GM18861 (cell line): ENCODE measurements at regions not wholly inside any gene's neighbourhood (a gene's known extent, or its start where the extent isn't known, plus 50 kb on each side); places are given as distances from the start of the nearest gene placed in this dataset.
"Not testable (repeated sequence)": the region's sequence is repeated elsewhere in the genome, so short reads cannot be mapped to it uniquely, and the experiment has no call there.

Experiments used
- ATAC-seq: cut with Tn5 transposase; IDR thresholded peaks from one replicate; pipeline ENCODE4 v1.9.1; 2021; ENCODE audit not compliant: unreplicated experiment

DNA sequence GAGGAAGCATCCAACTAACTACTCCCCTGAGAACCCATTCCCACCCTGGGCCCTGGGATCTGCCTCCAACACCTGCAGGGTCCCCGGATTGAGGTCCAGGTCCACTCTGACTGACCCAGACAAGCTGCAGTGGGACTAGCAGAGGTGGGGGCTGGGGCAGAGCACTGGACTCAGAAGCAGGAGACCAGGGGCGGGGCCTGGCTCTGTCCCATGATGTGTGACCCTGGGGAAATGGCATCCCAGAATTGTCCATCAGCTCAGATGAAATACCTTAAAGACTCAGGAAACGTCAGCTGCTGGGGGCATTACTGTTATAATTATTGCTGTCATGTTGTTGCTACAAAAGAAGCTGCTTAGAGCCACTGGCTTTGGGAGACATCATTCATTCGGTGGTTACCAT, 202.4 kb downstream of the C9orf50 start:
- ATAC-seq: no peak

DNA sequence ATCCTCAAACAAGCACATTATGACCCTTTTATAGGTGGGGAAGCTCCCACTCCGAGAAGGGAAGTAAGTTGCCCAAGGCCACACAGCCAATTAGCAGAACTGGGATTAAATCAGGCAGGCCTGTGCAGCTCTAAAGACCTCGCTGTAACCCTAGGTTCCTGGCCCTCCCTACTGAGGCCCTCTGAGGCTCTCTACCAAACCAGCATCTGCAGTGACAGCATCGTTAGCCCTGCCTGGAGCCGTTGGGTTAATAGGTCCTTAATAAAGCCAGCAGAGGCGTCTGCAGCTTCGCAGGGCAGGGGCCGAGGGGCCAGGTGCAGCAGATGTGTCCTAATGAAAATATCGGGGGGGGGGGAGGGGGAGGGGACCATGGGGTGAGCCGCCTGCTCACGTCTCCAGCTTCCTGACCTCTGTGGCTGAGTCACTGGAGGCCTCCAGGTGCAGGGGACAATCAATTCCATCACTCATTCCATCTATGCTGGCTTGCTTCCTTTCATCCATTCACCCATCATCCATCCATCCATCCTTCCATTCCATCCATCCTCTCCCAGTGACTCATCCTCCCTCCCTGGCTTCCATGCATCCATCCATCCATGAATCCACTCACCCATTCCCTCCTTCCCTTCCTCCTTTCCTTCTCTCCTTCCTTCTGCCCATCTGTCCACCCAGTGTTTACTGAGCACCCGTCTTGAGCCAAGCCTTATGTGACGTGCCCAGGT, 203.9 kb downstream of the C9orf50 start:
- no peak for ATAC-seq

GRCh38 chr9:129415942-129416651, 204.8 kb downstream of the C9orf50 start:
- no peak for ATAC-seq

DNA sequence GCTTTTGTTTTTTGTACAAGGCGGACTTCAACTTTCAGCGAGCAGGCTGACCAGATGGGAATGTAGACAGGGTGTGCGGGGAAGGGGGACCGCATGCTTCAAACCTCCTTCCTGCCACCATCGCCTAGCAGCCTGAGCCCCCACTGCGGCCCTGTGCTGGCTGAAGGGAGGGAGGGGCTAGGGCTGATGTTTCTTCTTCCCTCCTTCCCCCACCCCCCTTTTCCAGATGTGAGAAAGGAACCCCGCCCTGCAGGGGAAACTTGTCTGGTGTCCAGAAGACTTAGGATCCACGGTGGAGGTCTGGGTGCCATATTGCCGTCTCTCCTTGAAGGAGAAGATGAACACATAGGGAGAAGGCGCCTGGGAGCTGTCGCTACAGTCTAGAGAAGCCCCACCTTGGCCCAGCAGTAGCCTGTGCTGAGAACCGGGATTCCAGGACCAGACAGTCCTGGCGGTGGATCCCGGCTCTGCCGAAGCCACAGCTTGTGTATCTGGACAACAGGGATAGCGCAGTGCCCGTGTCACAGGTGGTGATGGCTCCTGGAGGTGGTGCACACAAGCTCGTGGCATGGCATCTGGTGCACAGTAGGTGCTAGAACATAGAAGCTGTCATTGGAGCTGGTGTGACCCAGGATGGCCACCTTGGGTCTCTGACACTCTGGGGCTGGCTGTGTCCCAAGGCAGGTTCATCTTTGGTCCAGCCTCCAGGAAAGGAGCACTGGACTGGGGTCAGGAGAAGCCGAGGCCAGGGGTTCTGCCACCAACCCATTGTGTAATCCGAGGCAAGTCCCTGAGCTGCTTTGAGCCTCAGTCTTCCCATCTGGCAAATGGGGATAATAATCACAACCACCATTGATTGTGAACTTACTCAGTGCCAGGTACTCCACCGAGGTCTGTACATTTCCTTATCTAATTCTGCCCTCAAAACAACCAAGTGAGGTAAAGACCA, 205.6 kb downstream of the C9orf50 start:
- no peak for ATAC-seq

DNA sequence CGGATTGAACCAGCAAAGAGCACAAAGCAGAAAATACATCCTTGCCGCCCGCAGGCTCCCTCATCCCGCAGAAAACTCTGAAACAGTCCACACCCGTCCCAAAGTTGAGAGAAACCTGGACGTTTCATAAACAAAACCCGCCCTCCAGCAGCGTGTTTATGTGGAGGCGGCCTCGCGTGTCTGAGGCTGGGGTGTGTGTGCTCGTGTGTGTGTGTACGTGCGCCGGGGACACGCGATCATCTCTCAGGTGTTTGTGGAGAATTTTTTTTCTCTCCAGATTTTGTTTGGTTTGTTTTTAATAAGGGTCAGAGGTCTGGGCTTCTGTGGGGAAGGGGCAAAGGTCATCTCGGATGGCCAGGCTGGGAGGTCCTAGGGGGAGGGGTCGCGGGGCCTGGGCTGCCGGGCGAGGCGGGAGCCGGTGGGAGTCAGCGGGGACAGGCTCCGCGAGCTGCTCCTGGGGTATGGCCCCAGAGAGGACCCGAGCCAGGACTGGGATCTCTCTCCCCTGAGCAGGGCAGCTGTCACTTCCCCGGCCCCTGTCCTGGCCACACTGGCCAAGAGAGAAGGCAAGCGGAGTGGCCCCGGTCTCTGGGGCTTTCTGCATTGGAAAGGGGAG, 206.4 kb downstream of the C9orf50 start:
- ATAC-seq: no peak

DNA sequence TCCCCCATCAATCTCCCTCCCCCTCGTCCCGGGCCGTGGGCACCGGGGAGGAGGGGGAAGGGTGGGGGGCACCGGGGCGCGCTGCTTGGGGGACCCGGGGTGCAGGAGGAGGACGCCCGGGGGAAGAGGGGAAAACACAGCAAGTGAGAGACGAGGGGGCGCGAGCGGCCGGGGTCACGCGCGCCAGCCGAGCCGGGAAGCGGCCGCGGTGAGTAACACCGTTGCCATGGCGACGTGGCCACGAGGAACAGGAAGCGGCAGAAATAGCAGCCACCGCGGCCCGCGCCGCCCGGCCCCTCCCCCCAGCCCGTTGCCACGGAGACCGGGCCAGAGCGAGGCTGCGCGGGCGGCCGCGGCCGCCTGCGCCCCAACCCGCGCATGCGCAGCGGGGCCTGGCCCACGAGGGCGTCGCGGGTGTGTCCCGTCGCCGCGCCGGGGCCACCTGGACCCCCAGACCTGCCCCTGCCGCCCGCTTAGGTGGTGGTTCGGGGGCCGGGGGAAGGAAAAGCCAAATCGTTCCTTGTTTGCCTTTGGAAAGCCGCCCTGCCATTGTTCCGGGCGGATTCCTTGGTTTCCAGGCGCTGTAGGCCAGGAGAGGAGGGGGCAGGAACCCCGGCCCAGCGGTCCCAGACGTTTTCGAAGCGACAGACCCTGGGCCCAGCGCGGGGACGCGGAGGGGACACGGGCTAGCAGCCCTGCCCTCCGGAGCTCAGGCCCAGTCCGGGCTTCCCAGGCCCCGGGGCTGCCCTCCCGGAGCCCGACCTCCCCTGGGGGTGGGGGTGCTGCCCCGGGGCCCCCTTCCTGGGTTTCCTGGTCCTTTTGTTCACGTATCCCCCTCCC, 207.1 kb downstream of the C9orf50 start:
- peak; percentile 75 for ATAC-seq

DNA sequence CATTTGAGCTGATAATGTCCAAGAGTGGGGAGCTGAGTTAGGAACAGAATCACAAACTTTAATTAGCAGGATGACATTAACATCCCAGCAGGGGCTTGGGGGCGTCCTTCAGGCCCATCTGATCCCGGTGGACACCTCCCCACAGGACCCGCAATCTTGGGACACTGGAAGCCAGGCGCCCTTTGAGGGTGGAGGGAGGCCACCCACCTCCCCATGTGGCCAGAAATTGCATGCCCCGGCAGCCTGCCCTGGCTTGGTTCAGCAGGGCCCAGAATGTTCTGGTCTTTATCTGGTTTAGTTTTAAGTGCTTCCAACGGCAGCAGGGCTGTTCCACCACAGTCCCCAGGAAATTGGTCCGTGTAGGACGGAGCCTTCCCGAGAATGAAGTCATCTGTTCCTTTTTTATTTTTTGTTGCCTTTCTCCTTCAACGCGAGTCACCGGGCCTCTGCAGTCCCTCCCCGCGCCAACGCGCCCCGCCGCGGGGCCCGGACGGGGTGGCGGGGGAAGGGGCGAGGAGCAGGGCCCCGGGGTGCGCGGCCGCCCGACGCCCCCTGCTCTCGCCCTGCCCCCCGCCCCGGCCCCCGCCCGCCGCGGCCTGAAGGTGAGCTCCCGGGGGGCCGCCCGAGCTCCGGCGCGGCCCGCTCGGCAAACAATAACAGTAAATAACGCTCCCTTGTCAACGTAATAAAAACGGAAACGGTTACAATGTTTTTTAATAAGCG, 207.9 kb downstream of the C9orf50 start:
- ATAC-seq: peak; percentile 23

DNA sequence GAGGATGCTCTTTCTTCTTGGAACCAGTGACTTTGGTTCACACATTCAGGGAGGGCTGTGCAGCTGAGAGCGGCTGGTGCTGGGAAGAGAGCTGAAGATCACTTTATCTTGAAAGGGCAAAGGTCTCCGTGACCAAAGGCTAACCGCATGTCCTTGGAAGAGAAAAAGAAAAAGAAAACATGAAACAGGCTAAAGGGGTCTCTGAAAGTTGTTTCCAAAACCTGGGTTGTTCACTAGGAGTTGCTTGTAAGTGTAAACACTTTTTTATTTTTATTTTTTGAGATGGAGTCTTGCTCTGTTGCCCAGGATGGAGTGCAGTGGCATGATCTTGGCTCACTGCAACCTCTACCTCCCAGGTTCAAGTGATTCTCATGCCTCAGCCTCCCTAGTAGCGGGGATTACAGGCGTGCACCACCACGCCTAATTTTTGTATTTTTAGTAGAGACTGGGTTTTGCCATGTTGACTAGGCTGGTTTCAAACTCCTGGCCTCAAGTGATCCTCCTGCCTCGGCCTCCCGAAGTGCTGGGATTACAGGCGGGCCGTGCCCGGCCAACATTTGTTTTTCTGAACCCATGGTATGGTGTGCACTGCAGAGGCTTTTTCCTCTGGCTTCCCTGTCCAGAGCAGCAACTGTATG, 208.6 kb downstream of the C9orf50 start:
- ATAC-seq: not testable (repeated sequence)

- ATAC-seq: no peak
Measured at GRCh38 chr9:129411501-129412175, 209.3 kb downstream of the C9orf50 start.

DNA sequence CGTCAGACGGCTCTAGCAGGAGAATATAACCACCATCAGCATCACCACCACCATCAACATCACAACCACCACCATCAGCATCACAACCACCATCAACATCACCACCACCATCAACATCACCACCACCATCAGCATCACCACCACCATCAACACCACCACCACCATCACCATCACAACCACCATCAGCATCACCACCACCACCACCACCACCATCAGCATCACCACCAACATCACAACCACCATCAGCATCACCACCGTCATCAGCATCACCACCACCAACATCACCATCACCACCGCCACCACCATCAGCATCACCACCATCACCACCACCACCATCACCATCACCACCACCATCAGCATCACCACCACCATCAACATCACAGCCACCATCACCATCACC, 210.7 kb downstream of the C9orf50 start:
- no peak for ATAC-seq

DNA sequence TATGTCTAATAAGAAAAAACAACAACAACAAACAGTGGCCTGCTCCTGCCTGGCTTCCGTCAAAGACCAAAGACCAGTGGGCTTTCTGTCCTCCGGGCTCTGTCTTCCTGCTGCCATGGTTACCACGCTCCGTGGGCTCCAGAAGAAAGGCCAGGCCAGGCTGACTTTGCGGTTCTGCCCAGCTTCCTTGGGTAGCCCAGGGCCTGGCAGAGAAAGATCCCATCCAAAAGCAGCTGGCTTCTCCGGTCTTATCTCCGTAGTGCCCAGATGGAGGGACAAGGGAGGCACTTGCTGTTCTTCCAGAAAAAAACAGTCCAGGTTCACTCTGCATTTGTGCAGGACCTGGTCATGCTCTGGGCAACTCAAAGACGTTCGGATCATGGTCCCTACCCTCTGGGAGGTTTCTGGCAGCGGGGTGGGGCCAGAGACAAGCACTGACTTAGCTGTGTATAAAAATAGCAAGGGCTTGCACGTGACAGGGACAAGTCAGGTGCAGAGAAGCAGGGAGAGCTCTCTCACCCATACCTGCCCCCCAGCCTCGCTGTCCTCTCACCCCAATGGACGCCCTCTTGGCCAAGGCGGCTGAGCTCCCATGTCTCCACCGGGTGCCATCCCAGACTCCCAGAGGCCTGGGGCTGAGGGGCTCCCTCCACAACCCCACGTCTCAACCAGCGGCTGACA, 212.2 kb downstream of the C9orf50 start:
- ATAC-seq: no peak

DNA sequence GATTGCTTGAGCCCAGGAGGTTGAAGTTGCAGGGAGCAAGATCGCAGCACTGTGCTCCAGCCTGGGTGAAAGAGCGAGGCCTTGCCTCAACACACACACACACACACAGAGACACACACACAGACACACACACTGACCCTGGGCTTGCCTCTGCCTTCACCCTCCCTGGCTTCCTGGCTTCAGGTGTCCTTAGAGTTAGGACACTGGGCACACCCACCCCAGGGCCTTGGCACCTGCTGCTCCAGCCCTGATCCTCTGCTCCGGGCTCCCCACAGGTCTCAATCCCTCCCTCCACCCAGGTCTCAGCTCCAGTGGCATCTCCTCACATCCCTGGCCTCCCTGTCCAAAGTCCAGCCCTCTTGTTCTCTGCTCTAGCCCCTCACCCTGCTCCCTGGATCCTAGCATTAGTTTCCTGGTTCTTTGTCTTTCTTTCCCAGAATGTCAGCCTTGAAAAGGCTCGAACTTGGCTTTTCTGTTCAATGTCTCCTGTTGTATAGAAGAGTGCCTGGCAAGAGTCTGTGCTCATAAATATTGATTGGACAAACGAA, 212.9 kb downstream of the C9orf50 start:
- ATAC-seq: no peak

DNA sequence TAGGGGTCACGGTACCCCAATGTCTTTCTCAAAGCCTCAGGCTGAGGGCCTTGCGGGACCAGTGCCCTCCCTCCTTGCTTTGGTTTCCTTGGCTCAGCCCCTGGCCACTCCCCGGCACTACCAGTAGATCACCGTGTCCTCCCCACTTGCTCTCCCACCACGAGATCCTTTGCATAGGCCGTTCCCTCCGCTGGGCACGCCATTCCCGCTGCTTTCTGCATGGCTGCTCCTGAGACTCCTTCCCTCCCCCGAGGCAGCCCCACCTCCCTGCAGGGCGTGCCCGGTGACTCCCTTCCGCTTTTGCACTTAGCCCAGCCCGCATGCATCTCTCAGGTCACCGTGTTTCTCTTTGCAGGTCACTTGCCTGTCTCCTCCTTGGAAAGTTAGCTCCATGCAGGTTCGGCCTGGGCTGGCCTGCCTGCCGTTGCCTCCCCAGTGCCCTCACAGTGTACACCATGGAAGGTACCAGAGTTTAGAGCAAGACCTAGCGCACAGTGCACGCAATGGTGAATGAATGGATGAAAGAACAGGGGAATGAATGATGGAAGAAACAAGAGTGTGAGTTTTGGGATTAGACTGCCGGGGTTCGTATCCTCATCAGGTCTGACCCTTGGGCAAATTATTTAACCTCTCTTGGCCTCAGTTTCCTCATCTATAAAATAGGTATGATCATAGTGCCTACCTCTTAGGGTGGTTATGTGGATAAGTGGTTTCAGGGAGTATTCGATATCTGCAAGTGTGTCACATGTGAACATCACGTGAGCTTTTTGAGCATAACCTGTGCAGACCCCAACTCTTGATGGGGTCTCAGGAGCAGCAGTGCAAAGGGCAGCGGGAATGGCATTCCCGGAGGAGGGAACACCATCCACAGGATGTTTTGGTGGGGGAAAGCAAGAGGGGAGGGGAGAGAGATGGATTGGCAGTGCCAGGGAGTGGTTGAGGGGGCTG, 214.3 kb downstream of the C9orf50 start:
- no peak for ATAC-seq

DNA sequence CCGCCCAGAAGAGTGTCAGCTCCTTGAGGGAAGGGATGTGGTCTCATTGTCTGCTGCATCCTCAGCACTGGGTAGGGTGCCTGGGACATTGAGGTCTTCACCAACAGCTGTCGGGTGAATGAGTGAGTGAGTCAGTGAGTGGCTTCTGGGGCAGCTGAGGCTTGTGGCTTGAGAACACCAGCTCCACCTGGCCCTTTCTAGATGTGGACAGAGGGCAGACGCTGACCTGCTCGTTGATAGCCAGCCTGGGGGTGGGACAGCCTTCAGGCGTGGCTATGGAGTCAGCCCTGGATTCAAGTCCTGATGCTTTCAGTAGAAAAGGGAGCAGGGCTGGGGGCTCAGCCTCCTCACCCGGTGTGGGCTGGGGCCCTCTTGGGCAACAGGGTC, 215.1 kb downstream of the C9orf50 start:
- no peak for ATAC-seq

DNA sequence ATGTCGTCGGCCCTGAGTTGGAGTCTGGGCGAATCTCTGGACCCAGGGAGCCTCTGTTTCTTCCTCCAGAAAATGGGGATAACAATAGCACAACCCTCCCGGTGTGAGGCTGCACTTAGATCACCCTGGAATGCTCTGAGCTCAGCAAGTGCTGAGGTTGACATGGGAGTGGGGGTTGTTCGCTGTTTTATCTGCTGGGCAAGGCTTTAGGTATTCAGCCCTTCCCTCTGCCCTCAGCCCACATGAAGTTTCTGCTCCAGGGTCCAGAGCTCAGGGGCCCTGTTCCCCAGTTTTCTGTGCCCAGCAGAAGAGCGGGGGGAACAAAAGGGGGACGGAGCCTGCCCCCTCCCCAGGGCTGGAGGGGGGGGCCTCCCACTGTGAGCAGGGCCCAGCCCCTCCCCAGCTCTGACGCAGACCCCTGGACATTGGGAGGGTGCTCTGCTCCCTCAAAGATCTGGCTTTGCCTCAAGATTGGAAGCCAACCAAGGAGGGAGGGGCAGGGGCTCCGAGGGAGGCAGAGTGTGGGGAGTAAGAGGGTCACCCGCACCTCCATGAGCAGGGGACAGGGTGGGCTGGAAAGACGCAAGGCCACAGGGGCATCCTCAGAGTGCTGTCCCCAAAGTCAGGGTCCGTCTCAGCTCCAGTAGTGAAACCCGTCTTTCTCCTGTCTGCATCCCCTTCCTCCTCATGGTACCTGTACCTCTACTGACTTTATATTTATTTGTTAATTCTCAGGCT, 215.6 kb downstream of the C9orf50 start:
- ATAC-seq: no peak

- no peak for ATAC-seq
Measured at GRCh38 chr9:129404621-129405020, 216.3 kb downstream of the C9orf50 start.
